Cardiac muscle cell (in vitro differentiated cells and primary cell): ENCODE measurements at regions not wholly inside any gene's neighbourhood (a gene's known extent, or its start where the extent isn't known, plus 50 kb on each side); places are given as distances from the start of the nearest gene placed in this dataset.

Experiments used
- DNase-seq, 2 donors: peaks; one replicate each; pipeline versions ENCODE4 v3.0.0 to v3.0.0-alpha.2; 2010 to 2017; ENCODE audit warnings: low read depth in 1 of 2, low spot score in 1 of 2
- H3K27ac ChIP-seq: fragments of 200-600 bp; sonication (generic); 2 replicates; pipeline ENCODE4 v1.5.1; 2016
- H3K27me3 ChIP-seq: fragments of 200-600 bp; sonication (generic); 2 replicates; pipeline ENCODE4 v1.6.0; 2016; ENCODE audit warnings: control low read depth
- H3K36me3 ChIP-seq: fragments of 200-600 bp; sonication (generic); 2 replicates; pipeline ENCODE4 v1.5.1; 2016; ENCODE audit warnings: control low read depth
- H3K4me1 ChIP-seq: fragments of 200-600 bp; sonication (generic); 2 replicates; pipeline ENCODE4 v1.8.1; 2017; ENCODE audit warnings: low read depth, mild to moderate bottlenecking, mixed run types
- H3K4me3 ChIP-seq: fragments of 200-600 bp; sonication (generic); 2 replicates; pipeline ENCODE4 v1.5.1; 2016; ENCODE audit warnings: mild to moderate bottlenecking
- H3K9me3 ChIP-seq: fragments of 200-600 bp; sonication (generic); 2 replicates; pipeline ENCODE4 v1.5.1; 2017; ENCODE audit warnings: low read depth, mild to moderate bottlenecking, control low read depth
- TF ChIP-seq, protein P1 (sequence below): IDR thresholded peaks from 2 replicates; pipeline ENCODE4 v1.5.1; 2012; ENCODE audit warnings: low read depth, mild to moderate bottlenecking, low read length

DNA sequence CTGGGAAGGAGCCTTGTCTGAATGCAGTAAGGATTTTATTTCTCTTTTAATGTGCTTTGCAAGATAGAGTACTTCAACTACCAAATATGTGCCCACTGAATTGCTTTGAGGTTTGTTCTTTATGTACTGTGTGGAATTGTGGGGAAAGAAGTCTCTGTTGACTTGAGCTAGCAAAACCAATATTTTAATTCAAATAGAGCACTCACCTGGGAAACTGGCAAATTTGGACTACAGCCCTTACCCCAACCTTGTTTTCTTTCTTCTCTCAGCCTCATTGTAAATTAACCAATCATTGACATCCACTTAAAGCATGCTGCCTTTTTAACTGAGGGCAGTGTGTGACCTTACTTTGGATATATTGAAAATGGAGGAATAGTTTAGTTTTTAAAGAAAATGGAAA is 409.0 kb downstream of the SPATA31D1 start:
- TF ChIP-seq, protein P1, sequence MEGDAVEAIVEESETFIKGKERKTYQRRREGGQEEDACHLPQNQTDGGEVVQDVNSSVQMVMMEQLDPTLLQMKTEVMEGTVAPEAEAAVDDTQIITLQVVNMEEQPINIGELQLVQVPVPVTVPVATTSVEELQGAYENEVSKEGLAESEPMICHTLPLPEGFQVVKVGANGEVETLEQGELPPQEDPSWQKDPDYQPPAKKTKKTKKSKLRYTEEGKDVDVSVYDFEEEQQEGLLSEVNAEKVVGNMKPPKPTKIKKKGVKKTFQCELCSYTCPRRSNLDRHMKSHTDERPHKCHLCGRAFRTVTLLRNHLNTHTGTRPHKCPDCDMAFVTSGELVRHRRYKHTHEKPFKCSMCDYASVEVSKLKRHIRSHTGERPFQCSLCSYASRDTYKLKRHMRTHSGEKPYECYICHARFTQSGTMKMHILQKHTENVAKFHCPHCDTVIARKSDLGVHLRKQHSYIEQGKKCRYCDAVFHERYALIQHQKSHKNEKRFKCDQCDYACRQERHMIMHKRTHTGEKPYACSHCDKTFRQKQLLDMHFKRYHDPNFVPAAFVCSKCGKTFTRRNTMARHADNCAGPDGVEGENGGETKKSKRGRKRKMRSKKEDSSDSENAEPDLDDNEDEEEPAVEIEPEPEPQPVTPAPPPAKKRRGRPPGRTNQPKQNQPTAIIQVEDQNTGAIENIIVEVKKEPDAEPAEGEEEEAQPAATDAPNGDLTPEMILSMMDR: no peak
- DNase-seq: no peak
- Histone ChIP-seq H3K27me3 (peaks cover 41% of the 10 kb centered on the region), H3K27ac (no peak overlapping the region), H3K9me3 (no peaks in the 10 kb centered on the region), H3K4me1 (no peaks in the 10 kb centered on the region), H3K4me3 (no peak overlapping the region), H3K36me3 (no peaks in the 10 kb centered on the region)

DNA sequence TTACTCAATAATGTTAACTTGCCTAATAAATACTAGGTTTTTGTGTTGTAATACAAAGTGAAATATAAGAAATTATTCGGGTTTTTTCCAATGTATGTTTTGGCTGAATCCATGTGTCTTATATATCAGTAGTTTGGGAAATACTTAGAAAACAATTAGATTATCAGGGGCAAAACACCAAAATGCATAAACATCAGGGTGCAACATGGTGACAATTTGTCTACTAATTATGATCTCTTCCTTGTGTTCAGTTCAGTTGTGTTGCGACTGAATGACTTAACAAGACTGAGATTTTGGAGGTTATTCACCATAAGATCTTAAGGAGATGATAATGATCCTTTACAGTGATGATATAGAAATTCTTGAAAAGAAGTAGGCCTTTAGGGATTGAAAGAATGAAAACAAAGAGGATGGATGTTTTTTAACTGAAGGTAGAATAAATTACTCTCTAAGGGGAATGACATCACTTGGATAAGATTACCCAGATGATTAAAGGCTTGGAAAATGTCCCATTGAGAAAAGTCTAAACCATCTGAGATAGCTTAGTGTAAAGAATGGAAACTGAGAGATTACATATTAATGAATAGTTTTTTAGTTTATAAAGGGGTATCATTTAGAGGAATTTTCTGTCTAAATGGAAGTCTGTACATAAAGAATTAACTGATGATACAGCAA is 415.8 kb downstream of the SPATA31D1 start:
- DNase-seq: no peak
- H3K36me3 ChIP-seq: no peaks in the 10 kb centered on the region
- no peaks in the 10 kb centered on the region for H3K9me3 ChIP-seq
- H3K4me3 ChIP-seq: no peak overlapping the region
- no peak overlapping the region for H3K27ac ChIP-seq
- peaks cover 18% of the 10 kb centered on the region for H3K4me1 ChIP-seq
- peaks cover 17% of the 10 kb centered on the region for H3K27me3 ChIP-seq
- TF ChIP-seq, protein P1: no peak

DNA sequence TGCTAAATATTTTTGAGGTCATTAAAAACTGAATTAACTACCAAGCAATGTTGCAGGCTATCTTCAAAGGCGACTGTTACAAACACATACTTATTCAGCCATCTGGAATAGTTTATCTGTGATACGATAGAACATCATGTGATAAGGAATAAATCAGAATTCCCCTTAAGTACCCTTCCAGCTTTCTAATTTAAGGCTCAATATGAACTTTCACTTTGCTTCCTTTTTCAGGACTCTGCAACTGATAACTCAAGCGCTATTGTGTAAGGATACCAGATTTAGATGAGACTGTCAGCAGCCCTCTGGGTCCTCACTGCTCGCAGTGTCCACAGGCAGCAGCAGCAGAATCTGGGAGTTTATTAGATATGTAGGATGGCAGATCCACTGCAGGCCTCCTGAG is 416.3 kb downstream of the SPATA31D1 start:
- peak; percentile 2 to 7 for DNase-seq

DNA sequence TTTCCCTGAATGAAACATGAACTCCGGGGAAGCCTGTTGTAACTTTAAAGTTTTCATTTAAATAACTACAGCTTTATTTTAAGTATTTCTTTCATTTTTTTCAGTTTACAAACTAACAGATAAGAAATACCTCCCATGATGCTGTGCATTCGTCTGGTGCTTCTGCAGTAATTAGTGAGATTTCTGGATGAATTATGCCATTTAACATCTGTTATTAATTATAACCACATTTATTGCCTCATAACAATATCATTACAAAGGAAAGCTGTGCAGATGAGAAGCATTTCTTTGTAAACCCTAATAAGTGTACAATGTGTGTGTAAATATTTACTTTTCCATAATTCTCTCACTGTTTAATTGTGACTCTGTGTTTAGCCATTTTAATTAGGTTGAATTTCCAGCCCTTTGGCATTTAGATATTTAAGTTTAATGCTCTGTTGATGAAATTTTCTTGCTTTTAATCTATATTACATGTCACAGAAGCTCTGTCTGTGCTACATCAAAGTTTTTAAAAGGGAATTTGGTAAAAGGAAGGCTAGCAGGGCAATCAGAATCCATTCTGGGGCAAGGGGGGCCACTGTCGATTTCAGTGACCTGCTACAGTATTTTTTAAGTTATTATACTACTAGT is 418.0 kb downstream of the SPATA31D1 start:
- Histone ChIP-seq H3K27ac (no peak overlapping the region), H3K36me3 (no peaks in the 10 kb centered on the region), H3K27me3 (peaks cover 31% of the 10 kb centered on the region), H3K4me1 (peaks cover 18% of the 10 kb centered on the region), H3K9me3 (no peaks in the 10 kb centered on the region), H3K4me3 (no peak overlapping the region)
- no peak for DNase-seq
- TF ChIP-seq, protein P1: no peak

More for the DNA sequence above, 416.3 kb downstream of the SPATA31D1 start:
- TF ChIP-seq, protein P1: no peak
- Histone ChIP-seq H3K9me3 (no peaks in the 10 kb centered on the region), H3K27me3 (peaks cover 18% of the 10 kb centered on the region), H3K36me3 (no peaks in the 10 kb centered on the region), H3K4me1 (peaks cover 18% of the 10 kb centered on the region), H3K4me3 (no peak overlapping the region), H3K27ac (no peak overlapping the region)

DNA sequence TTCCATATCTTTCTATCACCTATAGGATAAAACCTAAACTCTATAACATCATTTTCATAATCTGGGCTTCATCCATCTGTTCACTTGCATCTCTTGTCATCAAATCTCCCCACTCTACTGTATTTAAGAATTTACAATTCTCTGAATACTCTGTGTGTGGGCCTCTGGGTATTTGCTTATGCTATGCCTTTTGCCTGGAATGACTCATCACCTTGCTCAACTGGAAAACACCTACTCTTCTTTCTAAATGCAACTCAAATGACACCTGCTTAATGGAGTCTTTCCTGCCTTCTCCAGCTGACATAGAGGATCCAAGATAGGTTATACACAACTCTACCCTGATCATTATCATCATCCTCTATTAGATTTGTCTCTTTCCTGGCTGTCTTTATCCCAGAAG is 421.7 kb downstream of the SPATA31D1 start:
- TF ChIP-seq, protein P1: no peak
- DNase-seq: no peak
- Histone ChIP-seq H3K27me3 (peaks cover 35% of the 10 kb centered on the region), H3K4me1 (peaks cover 9% of the 10 kb centered on the region), H3K36me3 (no peaks in the 10 kb centered on the region), H3K27ac (no peak overlapping the region), H3K4me3 (no peak overlapping the region), H3K9me3 (no peaks in the 10 kb centered on the region)
